GM19395 (cell line): ENCODE measurements at regions not wholly inside any gene's neighbourhood (a gene's known extent, or its start where the extent isn't known, plus 50 kb on each side); places are given as distances from the start of the nearest gene placed in this dataset.
A peak's percentile ranks its signal among the peaks of the same experiment; 100 is the strongest.
"Not testable (repeated sequence)": the region's sequence is repeated elsewhere in the genome, so short reads cannot be mapped to it uniquely, and the experiment has no call there.

Experiments used
- ATAC-seq: cut with Tn5 transposase; IDR thresholded peaks from one replicate; pipeline ENCODE4 v1.9.1; 2021; ENCODE audit warnings: mild to moderate bottlenecking, moderate library complexity; ENCODE audit not compliant: unreplicated experiment

GRCh38 chr5:108696951-108697715, 50.6 kb upstream of the FER start:
- no peak for ATAC-seq

- ATAC-seq, result no peak
Observed at GRCh38 chr5:108696407-108696806, 51.3 kb upstream of the FER start.

GRCh38 chr5:108688485-108688884, 59.2 kb upstream of the FER start:
- no peak for ATAC-seq

GRCh38 chr5:108687595-108688200, 60.0 kb upstream of the FER start:
- peak; percentile 76 for ATAC-seq

GRCh38 chr5:108686676-108687075, 61.0 kb upstream of the FER start:
- ATAC-seq, result no peak

- not testable (repeated sequence) for ATAC-seq
Observed at GRCh38 chr5:108685448-108686216, 62.1 kb upstream of the FER start.

- ATAC-seq, result peak; percentile 95
Observed at GRCh38 chr5:108681079-108681921, 66.4 kb upstream of the FER start.

GRCh38 chr5:108678091-108678490, 69.6 kb upstream of the FER start:
- no peak for ATAC-seq

- no peak for ATAC-seq
Observed at GRCh38 chr5:108675736-108676135, 72.0 kb upstream of the FER start.

GRCh38 chr5:108672639-108673038, 75.1 kb upstream of the FER start:
- ATAC-seq, result no peak

GRCh38 chr5:108670591-108671289, 77.0 kb upstream of the FER start:
- ATAC-seq, result no peak

GRCh38 chr5:108669462-108669861, 78.2 kb upstream of the FER start:
- no peak for ATAC-seq

- ATAC-seq, result no peak
Observed at GRCh38 chr5:108661590-108662219, 86.0 kb upstream of the FER start.

GRCh38 chr5:108661024-108661423, 86.7 kb upstream of the FER start:
- no peak for ATAC-seq

GRCh38 chr5:108660291-108660690, 87.4 kb upstream of the FER start:
- no peak for ATAC-seq

GRCh38 chr5:108659531-108659930, 88.2 kb upstream of the FER start:
- no peak for ATAC-seq

GRCh38 chr5:108655750-108656450, 91.8 kb upstream of the FER start:
- no peak for ATAC-seq

- no peak for ATAC-seq
Observed at GRCh38 chr5:108654051-108654450, 93.6 kb upstream of the FER start.

GRCh38 chr5:108653201-108653600, 94.5 kb upstream of the FER start:
- no peak for ATAC-seq
